ENCODE measurements at regions not wholly inside any gene's neighbourhood (a gene's known extent, or its start where the extent isn't known, plus 50 kb on each side); places are given as distances from the start of the nearest gene placed in this dataset.
A peak's percentile ranks its signal among the peaks of the same experiment; 100 is the strongest.
"Not testable (repeated sequence)": the region's sequence is repeated elsewhere in the genome, so short reads cannot be mapped to it uniquely, and the experiment has no call there.

DNA sequence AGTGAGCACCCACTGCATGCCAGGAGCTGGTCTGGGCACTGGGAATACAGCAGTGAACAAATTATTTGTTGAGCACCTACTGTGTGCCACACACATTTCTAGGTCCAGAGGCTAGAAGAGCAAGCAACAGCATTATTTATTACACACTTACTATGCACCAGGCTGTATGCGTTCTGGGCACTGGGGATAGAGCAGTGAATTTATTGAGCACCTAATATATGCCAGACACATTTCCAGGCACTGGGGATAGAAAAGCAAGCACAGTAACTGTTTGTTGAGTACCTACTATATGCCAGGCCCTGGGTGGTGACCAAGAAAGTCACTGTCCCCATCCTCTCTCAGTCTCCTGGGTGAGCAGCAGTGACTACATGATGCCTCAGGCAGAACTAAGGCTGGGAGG is 107.5 kb upstream of the NCOR2 start:
- no peak for DNase-seq (ENCODE audit: low spot score)

DNA sequence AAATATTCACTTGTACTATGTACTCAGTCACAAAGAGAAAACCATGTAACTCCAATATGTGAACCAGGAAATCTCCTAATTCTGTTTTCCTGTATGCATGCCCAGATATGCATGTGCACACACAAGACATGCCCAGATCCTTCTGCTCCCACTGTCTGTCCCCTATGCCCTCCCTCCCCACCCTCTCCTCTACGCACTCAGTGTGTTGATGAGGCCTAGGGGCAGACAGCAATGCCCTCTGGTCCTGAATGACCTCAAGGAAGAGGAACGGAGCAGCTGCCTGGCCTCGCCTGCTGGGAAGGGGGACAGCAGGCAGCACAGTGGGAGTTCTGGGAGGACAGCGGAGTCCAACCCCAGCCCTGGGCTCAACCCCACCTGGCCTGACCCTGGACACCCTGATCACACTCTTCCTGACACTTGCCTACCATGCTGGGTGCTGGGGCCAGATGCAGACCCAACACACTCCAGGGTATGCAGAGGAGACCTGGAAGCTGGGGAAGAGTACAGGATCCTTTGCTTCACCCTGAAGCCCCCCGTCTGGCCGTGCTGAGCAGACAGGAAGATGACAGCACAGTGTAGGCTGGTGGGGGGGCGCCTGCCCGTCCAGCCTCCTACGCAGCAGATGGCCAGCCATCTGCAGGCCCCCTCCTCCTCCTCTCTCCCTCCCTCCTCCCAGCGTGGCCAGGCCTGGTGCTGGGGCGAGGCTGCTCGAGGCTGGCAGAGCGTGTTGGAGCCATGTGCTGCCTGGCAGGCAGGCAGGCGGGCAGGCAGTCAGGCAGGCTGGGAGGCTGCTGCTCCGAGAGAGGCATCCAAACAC is 106.6 kb upstream of the NCOR2 start:
- no peak for DNase-seq (ENCODE audit: low spot score)

DNA sequence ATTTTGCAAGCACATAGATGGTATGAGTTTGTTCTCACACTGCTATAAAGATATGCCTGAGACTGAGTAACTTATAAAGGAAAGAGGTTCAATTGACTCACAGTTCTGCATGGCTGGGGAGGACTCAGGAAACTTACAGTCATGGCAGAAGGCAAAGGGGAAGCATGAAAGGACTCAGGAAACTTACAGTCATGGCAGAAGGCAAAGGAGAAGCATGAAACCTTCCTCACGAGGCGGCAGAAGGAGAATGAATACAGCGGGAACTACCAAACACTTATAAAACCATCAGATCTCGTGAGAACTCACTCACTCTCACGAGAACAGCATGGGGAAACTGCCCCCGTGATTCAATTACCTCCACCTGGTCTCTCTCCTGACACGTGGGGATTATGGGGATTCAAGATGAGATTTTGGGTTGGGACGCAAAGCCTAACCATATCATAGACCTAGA is 101.9 kb upstream of the NCOR2 start:
- not testable (repeated sequence) for DNase-seq (ENCODE audit: low spot score)

DNA sequence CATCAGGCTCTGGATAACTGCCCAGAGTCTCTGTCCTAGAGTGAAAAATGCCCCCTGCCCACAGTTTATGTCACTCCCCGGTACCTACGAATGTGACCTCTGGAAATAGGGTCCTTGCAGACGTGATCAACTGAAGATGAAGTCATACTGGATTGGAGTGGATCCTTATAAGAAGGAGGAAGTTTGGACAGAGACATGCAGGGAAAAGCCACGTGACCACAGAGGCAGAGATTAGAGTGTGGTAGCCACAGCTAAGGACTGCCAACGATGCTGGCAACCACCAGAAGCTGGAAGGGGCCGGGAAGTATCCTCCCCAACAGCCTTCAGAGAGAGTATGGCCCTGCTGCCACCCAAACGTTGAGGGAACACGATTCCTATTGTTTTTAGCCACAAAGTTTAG is 101.2 kb upstream of the NCOR2 start:
- no peak for DNase-seq (ENCODE audit: low spot score)

DNA sequence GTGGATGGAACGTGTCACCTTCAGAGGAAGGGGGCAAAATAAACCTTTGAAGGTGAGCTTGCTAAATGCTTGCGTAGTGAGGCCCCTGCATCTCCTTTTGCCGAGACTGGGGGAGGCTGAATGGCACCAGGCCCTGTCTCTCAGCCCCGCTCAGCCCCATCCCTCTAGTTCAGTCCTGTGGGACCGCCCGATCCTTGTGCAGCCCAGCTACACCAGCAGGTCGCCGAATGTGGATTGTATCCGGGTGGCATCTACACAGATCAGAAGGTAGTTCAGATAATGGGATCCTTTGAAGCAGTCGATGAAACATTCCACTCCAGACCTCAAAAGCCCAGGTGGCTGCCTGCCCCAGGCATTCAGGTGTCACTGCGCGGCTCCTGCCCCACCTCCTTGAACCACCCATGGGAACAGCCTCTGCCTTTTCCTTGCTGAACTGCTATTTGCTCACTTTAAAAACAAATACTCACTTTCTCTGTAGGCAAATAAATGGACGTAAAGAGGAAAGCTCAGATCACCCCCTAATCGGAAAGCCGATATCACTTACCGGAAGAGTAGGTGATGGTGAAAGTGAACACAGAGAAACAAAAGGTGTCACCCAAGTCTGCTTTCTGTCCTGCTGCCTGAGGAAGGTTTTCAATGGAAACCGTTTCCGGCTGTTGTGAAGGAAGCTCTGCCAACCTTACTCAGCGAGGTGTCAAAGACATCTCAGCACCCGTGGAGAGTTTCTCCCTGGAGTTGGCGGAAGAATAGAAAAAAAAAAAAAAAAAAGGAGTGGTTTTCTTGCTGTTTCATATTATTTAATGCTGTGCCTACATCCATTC is 100.3 kb upstream of the NCOR2 start:
- DNase-seq (ENCODE audit: low spot score): no peak

DNA sequence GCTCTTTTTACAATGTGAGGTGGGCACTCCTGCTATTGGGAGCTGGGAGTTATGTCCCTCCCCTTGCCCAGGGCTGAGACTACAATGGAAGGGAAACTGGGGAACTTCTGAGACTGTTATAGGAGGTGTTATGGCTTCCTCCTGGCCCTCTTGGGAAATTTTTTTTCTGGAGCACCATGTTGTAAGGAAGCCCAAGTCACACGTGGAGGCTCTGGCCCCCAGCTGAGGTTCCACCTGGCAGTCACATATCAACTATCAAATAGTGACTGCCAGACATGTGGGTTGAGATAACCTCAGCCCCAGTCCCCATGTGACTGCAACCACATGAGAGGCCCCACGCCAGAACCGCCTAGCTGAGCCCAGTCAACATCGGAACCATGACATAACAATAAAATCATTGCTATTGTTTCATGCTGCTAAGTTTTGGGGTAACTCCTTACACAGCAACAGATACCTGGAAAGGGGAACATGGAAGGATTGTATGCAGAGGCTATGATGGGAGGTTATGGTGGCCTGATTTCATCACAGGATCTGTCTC is 99.4 kb upstream of the NCOR2 start:
- no peak for DNase-seq (ENCODE audit: low spot score)

DNA sequence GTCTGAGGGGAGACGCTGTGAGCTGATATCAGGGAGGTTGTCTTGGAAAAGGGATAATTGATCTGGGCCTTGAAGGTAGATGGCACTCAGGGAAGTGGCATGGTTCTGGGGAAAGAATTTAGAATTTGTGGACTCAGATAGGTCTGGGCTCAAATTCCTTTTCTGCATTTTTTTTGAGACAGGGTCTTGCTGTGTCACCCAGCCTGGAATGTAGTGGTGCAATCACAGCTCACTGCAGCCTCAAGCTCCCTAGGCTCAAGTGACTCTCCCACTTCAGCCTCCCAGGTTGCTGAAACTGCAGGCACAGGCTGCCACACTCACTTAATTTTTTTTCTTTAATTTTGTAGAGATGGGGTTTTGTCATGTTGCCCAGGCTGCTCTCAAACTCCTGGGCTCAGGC is 98.1 kb upstream of the NCOR2 start:
- DNase-seq (ENCODE audit: low spot score): no peak

DNA sequence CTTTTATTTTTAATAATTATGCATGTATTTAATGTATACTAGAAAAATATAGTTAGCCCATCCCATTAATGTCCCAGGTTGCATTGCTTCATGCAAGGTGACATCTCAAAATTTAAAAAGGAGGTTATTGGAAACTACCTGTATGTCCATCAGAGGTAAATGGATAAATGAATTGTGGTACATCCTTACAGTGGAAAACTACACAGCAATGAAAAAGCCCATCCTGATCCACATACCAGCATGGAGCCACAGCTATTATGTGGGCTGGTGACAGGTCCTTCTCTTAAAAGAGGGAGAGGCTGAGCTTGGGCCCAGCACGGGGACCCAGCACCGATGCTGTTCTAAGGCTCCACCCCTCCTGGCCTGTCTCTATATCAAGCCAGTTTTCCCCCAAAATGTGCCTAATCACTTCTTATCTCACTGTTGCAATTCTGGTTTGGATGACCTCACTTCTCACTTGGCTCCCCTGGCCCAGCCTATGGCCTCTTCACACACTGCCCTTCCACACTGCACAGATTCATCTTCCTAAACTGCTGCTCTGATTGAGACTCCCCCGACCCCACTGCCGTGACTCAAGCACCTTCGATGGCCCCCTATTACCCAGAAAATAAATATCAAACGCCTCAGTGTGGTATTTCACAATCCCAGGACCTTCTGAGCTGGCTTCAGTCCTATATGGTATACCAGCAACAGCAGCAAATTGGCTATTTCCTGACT is 97.1 kb upstream of the NCOR2 start:
- no peak for DNase-seq (ENCODE audit: low spot score)

DNA sequence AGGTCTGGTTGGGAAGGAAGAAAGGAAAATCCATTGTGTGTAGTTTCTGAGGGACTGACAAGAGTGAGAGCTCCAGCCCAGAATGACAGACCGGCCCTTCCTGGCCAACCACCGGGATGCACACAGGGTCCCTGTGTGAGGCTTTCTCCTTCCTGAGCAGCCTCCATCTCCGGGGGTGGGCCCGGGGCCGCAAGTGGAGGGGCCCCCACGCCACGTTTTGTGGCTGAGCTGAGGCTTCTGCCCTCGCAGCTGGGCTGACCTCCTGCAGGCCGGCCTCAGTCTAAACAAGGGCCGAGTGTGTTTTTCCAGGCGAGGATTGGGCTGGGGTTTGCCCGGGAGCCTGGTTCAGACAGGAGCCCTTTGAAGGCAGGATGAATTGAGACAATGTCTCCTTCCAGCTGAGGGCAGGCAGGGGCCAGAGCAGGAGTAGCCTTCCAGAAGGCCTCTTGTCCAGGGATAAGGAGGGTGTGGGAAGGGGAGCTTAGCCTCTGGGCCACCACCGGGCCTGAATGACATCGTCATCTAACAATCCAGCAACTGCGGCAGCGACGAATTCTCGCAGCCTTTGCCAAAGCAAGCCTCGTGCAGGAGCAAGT is 96.5 kb upstream of the NCOR2 start:
- DNase-seq (ENCODE audit: low spot score): no peak

DNA sequence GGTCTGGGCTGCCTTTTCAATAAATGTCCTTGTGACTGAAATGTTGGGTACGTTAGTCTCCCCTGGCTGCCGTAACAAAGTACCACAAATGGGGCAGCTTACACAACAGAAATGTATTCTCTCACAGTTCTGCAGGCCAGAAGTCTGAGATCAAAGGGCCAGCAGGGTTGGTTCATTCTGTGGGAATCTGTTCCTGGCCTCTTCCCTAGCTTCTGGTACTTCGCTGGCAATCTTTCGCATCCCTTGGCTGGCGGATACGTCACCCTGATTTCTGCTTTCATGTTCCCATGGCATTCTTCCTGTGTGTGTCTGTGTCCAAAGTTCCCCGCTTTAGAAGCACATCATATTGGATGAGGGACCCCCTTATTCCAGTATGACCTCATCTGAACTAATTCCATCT is 95.8 kb upstream of the NCOR2 start:
- no peak for DNase-seq (ENCODE audit: low spot score)

DNA sequence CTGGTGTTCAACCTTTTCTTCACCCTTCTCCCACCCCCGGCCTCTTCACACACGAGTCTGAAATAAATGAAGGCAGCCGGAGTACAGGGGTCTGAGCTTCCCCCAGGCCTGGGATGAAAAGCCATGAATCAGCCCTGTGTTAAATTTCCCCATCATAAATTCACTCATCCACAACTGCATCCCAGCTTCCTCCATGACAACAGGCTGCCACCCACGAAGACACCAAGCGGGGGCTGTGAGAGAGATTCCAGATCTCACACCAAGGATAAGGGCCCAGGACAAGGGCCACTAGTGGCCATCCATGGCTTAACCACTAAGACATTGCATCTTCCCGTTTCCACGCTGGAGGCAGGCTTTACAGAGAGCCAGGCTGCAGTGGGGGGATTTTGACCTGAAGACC is 93.9 kb upstream of the NCOR2 start:
- no peak for DNase-seq (ENCODE audit: low spot score)

DNA sequence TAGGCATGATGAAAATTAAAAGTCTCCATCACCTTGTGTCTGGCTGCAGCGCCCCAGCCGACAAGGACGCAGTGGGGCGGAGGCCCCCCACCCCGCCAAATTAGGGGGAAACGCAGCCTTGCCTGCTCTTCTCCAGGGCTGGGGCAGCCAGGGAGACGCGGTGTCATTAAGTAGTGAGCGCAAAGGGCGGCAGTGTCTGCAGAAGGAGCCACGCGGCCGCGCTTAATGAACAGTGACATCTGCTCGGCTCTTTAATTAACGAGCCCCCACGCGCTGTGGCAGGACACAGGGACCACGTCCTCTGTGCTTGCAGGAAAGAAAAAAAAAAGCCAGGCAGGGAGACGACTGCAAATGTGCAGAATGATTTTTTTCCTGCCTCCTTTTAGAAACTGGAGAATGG is 93.4 kb upstream of the NCOR2 start:
- DNase-seq (ENCODE audit: low spot score): no peak

DNA sequence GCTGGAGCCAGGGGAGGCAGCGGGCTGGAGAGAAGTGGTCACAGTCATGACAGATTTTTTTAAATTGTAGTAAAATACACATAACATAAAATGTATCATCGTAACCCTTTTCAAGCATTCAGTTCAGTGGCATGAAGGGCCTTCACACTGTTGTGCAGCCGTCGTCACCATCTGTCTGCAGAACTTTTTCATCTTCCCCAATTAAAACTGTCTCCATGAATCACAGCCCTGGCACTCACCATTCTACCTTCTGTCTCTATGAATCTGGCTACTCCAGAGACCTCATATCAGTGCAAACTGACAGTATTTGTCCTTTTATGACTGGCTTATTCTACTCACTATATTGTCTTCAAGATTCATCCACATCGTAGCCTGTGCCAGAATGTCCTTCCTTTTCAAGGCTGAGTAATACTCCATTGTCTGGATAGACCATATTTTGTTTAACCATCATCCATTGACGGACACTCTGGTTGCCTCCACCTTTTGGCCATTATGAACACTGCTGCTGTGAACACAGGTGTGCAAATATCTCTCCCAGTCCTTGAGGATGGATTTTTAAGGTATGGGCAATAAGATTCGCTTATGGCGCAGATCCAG is 91.5 kb upstream of the NCOR2 start:
- DNase-seq (ENCODE audit: low spot score): no peak

DNA sequence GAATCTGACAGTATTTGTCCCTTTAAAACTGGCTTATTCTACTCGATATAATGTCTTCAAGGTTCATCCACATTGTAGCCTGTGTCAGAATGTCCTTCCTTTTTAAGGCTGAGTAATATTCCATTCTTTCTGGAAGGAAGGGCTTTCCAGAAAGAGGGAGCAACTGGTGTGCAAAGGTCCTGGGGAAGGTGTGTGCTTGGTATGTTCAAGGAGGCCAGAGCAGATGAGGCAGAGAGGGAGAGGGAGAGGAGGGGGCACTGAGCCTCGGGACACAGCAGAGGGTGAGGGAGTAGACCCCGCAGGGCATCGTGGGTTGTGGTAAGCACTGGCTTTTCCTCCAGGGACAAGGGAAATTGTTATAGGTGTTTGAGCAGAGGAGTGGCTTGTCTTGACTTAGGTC is 90.9 kb upstream of the NCOR2 start:
- no peak for DNase-seq (ENCODE audit: low spot score)

DNA sequence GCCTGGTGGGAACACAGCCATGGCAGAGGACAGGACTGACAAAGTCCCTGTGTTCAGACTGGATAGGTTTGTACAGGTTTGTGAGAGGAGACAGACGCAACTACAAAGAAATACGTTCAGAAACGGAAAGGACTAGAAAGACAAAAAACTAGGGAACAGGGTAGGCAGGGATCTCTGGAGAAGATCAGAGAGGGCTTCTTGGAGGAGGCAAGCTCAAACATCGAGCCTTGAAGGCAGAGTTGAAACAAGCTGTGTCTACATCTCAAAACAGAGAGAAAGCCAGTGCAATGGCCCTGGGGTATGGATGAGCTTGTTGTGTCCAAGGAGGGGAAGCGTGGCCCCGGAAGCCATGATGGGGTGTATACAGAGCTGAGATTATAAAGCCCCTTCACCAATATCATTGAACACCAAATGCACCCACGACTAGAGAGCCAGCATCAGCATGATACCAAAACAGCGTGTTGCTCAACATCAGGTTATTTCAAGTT is 89.6 kb upstream of the NCOR2 start:
- no peak for DNase-seq (ENCODE audit: low spot score)

DNA sequence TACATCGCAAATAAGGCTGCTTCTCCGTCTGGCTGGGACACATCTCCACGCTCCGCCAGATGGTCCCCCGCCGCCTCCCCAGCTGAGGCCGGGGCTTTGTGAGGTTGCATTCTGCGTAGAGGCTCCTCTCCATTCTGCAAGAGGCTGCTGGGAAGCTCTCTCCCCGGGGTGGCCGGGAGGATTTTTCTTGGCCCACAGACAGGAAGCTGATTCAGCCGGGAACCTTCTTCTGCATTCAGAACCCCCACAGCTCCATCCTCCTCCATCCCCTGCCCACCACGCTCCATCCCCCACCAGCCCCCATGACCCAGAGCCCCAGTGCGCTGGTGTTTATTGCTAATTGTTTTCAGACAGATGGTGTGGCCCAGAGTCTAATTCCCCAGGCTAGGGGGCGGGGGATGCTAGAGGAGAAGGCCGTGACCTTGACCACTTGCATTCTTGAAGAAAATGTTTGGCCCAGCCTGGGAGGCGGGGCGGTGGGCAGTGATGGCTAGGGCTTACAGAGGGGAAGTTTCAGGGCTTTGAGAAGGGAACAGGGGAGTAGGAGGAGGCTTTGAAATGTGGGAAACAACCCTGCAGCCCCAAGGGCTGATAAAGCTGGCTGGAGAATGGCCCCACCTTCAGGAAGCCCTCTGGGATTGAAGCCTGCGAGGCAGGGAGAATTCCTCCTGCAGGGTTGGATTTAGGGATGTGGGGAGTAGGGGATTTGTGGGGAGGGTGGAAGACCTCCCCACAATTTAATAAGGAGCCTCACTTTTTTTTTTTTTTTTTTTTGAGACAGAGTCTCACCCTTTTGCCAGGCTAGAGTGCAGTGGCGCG is 88.5 kb upstream of the NCOR2 start:
- DNase-seq (ENCODE audit: low spot score): peak; percentile 93

DNA sequence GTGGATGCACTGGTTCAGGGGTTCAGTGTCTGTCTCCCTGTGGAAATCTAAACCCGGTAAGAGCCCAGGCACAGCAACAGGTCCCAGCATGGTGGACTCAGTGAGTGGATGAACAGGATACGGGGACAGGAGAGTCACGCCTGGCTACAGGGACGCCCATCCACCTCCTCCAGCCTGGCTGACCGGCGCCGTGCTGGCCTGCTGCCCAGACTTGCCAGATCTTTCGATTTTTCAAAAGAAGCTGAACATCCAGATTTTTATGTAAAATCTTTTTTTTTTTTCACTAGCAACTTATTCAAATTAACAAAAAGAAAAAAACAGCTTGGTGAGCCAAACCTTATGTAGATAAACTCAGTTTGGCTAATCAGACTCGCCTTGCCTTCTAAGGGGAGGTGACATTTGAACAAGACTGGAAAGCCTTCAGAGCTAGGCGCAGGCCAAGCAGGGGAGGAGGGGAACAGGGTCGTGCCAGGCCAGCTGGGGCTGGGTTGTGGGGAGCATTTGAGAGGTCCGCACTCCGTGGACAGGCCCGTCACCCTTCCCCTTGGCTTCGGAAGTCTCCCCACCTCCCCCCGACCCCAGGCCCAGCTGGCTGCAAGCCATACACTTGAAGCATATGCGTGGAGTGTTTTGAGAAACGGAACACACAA is 87.8 kb upstream of the NCOR2 start:
- no peak for DNase-seq (ENCODE audit: low spot score)

DNA sequence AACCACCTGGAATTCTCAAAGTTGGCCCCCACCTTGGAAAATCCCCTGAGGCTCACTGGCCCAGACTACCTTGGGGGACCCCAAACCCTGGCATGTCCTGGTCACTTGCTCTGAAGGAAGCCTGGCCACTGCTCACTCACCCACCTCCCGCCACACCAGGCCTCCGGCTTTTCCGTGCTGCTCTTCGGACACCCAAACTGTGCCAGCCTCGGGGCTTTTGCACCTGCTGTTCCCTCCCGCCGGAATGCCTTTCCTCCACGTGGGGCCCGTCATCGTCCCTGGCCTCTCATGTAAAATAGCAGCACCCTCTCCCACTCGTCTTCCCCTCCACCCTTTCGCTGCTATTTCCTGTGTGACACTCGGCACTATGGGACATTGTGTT is 87.2 kb upstream of the NCOR2 start:
- DNase-seq (ENCODE audit: low spot score): no peak

DNA sequence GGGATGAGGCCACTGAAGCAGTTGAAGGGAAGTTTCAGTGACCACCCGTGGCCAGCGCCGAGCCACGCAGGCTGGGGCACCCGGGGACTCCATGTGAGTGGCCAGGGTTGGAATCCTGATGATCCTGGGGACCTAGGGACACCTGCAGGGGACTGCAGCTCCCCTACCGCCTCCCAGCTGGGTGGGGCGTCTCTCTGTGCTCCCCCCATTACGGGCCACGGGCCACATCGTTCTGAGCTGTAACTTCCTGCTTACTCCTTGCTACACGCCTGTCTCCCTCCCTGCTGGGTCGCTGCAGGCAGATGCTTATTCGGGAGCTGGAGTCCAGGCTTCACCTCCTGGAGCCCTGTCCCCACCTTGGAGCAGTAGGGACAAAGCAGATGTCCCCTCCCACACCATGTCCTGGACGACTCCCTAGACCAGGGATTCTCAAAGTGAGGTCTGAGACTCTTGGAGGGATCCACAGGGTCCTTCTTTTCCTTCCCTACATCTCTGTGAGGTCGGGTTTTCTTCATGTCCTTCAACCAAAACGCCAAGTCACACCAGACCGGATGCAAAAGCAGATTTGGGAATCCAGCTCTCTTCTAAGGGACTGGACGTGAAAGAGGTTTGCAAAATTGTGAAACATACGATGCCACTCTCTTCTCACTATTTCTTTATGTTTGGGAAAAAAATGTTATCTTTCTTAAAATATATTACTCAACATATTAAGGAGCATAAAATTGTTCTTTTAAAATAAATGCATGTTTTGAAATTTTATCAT is 85.9 kb upstream of the NCOR2 start:
- DNase-seq (ENCODE audit: low spot score): no peak
